ENCODE measurements at regions not wholly inside any gene's neighbourhood (a gene's known extent, or its start where the extent isn't known, plus 50 kb on each side); places are given as distances from the start of the nearest gene placed in this dataset.

- Histone ChIP-seq H3K9me3 (ENCODE audit: low read length) (no peaks in the 10 kb centered on the region), H3K27me3 (ENCODE audit: insufficient read depth, low read depth, low read length) (no peaks in the 10 kb centered on the region), H3K4me3 (ENCODE audit: low read length) (no peak overlapping the region), H3K9ac (ENCODE audit: low read length) (no peak overlapping the region), H3K27ac (ENCODE audit: low read length) (no peak overlapping the region), H3F3A (ENCODE audit: insufficient read depth, low read length, poor library complexity, severe bottlenecking) (no peaks in the 10 kb centered on the region), H3K9me2 (ENCODE audit: insufficient read depth, low read length) (no peaks in the 10 kb centered on the region), H4K20me1 (ENCODE audit: insufficient read depth) (no peaks in the 10 kb centered on the region), H3K79me2 (replicated peaks; ENCODE audit: insufficient read depth, low read length) (no peaks in the 10 kb centered on the region), H3K4me2 (ENCODE audit: low read length) (no peak overlapping the region), H3K36me3 (ENCODE audit: insufficient read depth, low read length) (no peaks in the 10 kb centered on the region), H2AFZ (ENCODE audit: low read depth, low read length) (no peak overlapping the region)
- TF ChIP-seq RAD21 (conservative IDR thresholded peaks at IDR 0.05) (no peak), POLR2AphosphoS5 (IDR thresholded peaks at IDR 0.05) (no peak), EP300 (conservative IDR thresholded peaks at IDR 0.05; ENCODE audit: poor library complexity, severe bottlenecking) (no peak), REST (IDR thresholded peaks at IDR 0.05; ENCODE audit: borderline replicate concordance) (no peak), EZH2 (IDR thresholded peaks at IDR 0.05; ENCODE audit: borderline replicate concordance, insufficient read depth, low read length, poor library complexity, severe bottlenecking) (no peak), SMC3 (conservative IDR thresholded peaks at IDR 0.05; ENCODE audit: poor library complexity) (no peak), MXI1 (conservative IDR thresholded peaks at IDR 0.05; ENCODE audit: poor library complexity, severe bottlenecking) (no peak), TAF1 (IDR thresholded peaks at IDR 0.05; ENCODE audit: low read depth) (no peak), CTCF (IDR thresholded peaks at IDR 0.05; ENCODE audit: poor library complexity, severe bottlenecking) (no peak)
Measured at GRCh38 chr6:139570166-139570565, 195.7 kb upstream of the CITED2 start.

- H3K4me2 ChIP-seq (ENCODE audit: low read length) = no peak overlapping the region
- H3K9ac ChIP-seq (ENCODE audit: low read length) = no peak overlapping the region
- TF ChIP-seq MXI1 (conservative IDR thresholded peaks at IDR 0.05; ENCODE audit: poor library complexity, severe bottlenecking) (no peak), CTCF (IDR thresholded peaks at IDR 0.05; ENCODE audit: poor library complexity, severe bottlenecking) (no peak), TAF1 (IDR thresholded peaks at IDR 0.05; ENCODE audit: low read depth) (no peak), POLR2AphosphoS5 (IDR thresholded peaks at IDR 0.05) (no peak), SMC3 (conservative IDR thresholded peaks at IDR 0.05; ENCODE audit: poor library complexity) (no peak), EP300 (conservative IDR thresholded peaks at IDR 0.05; ENCODE audit: poor library complexity, severe bottlenecking) (no peak)
Measured at GRCh38 chr6:139569566-139569965, 195.1 kb upstream of the CITED2 start.

More at GRCh38 chr6:139569566-139569965, 195.1 kb upstream of the CITED2 start:
- no peak overlapping the region for H3K4me3 ChIP-seq (ENCODE audit: low read length)
- H3K9me2 ChIP-seq (ENCODE audit: insufficient read depth, low read length) = no peaks in the 10 kb centered on the region
- no peaks in the 10 kb centered on the region for H3K79me2 ChIP-seq (replicated peaks; ENCODE audit: insufficient read depth, low read length)
- no peak overlapping the region for H2AFZ ChIP-seq (ENCODE audit: low read depth, low read length)
- no peaks in the 10 kb centered on the region for H3K27me3 ChIP-seq (ENCODE audit: insufficient read depth, low read depth, low read length)
- no peaks in the 10 kb centered on the region for H3K9me3 ChIP-seq (ENCODE audit: low read length)
- H3K36me3 ChIP-seq (ENCODE audit: insufficient read depth, low read length) = no peaks in the 10 kb centered on the region
- H4K20me1 ChIP-seq (ENCODE audit: insufficient read depth) = no peaks in the 10 kb centered on the region
- no peaks in the 10 kb centered on the region for H3F3A ChIP-seq (ENCODE audit: insufficient read depth, low read length, poor library complexity, severe bottlenecking)
- no peak overlapping the region for H3K27ac ChIP-seq (ENCODE audit: low read length)

Data from neural cell (in vitro differentiated cells).